ENCODE measurements at regions not wholly inside any gene's neighbourhood (a gene's known extent, or its start where the extent isn't known, plus 50 kb on each side); places are given as distances from the start of the nearest gene placed in this dataset.
"Not testable (repeated sequence)": the region's sequence is repeated elsewhere in the genome, so short reads cannot be mapped to it uniquely, and the experiment has no call there.

DNA sequence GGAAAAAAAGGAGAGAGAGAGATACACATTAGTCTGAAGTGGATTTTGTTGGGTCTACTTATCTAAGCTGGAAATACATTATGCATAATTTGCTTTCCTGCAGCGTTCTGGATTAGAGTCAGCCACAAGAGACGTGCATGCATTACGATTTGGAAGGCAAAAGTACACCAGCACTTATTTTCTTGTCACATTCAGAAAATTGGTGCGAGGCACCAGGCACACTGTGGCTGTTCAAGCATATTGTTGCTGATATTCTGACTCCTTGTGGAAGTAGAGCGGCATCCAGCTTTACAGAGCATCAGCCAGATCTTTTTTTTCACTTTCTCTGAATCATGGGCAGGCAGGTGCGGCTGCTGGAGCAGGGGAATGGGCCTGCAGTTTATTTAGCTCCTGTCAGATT lies 905.6 kb upstream of the SPRY2 start:
- Histone ChIP-seq H2AFZ (ENCODE audit: low read depth) (no peak overlapping the region), H3K27ac (no peak overlapping the region), H3K4me2 (no peak overlapping the region), H3K9ac (no peak overlapping the region), H3K4me1 (ENCODE audit: low read depth, poor library complexity, severe bottlenecking) (no peaks in the 10 kb centered on the region), H4K20me1 (ENCODE audit: insufficient read depth) (no peaks in the 10 kb centered on the region), H3K79me2 (ENCODE audit: insufficient read depth, low read depth) (no peaks in the 10 kb centered on the region), H3K4me3 (IDR thresholded peaks at IDR 0.05; ENCODE audit: insufficient read depth, low read depth, low read length) (no peak overlapping the region), H3K36me3 (ENCODE audit: insufficient read depth) (no peaks in the 10 kb centered on the region), H3K27me3 (ENCODE audit: insufficient read depth, low read depth) (no peaks in the 10 kb centered on the region)
- TF ChIP-seq, protein P1, sequence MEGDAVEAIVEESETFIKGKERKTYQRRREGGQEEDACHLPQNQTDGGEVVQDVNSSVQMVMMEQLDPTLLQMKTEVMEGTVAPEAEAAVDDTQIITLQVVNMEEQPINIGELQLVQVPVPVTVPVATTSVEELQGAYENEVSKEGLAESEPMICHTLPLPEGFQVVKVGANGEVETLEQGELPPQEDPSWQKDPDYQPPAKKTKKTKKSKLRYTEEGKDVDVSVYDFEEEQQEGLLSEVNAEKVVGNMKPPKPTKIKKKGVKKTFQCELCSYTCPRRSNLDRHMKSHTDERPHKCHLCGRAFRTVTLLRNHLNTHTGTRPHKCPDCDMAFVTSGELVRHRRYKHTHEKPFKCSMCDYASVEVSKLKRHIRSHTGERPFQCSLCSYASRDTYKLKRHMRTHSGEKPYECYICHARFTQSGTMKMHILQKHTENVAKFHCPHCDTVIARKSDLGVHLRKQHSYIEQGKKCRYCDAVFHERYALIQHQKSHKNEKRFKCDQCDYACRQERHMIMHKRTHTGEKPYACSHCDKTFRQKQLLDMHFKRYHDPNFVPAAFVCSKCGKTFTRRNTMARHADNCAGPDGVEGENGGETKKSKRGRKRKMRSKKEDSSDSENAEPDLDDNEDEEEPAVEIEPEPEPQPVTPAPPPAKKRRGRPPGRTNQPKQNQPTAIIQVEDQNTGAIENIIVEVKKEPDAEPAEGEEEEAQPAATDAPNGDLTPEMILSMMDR (conservative IDR thresholded peaks at IDR 0.05; ENCODE audit: low read depth, low read length): no peak

DNA sequence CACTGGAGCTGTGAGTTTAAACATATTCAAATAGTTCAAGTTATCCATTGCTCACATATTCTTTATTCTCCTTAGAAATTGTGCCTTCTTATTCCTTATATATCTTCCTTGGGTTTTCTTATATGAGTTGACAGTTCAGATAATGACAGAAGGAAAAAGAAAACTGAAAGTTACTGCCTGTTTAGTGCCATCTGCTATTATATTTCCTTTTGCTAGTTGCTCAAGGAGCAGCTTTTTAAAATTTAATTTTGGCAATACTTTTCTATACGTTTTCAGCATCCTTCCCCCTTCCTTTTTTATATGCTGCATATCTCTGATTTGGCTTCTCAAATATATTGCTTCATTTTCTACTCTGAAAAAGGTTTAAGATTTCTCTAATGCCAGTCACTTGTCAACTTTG lies 903.1 kb upstream of the SPRY2 start:
- TF ChIP-seq, protein P1 (conservative IDR thresholded peaks at IDR 0.05; ENCODE audit: low read depth, low read length): no peak
- Histone ChIP-seq H3K27me3 (ENCODE audit: insufficient read depth, low read depth) (no peaks in the 10 kb centered on the region), H3K4me1 (ENCODE audit: low read depth, poor library complexity, severe bottlenecking) (no peaks in the 10 kb centered on the region), H3K9ac (no peak overlapping the region), H3K27ac (no peak overlapping the region), H3K4me2 (no peak overlapping the region), H3K79me2 (ENCODE audit: insufficient read depth, low read depth) (no peaks in the 10 kb centered on the region), H4K20me1 (ENCODE audit: insufficient read depth) (no peaks in the 10 kb centered on the region), H3K4me3 (IDR thresholded peaks at IDR 0.05; ENCODE audit: insufficient read depth, low read depth, low read length) (no peak overlapping the region), H2AFZ (ENCODE audit: low read depth) (no peak overlapping the region), H3K36me3 (ENCODE audit: insufficient read depth) (no peaks in the 10 kb centered on the region)

DNA sequence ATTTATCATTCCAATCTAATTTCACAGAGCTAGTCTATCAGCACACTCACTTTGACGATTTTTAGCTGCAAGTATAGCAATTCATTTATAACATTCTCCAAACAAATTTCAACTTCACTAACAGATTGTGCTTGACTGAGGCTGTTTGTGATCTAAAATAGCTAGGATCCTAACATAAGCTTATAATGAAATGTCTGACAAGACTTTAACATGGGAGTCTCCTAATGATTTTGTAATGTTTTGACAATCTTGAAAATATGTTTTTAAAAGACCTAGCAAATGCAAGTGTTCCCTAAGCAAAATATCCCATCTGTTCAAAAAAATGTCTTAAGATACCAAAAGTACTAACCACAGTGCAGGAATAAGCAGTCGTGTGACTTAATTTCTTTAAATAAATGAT lies 889.5 kb upstream of the SPRY2 start:
- Histone ChIP-seq H4K20me1 (ENCODE audit: insufficient read depth) (no peaks in the 10 kb centered on the region), H3K4me3 (IDR thresholded peaks at IDR 0.05; ENCODE audit: insufficient read depth, low read depth, low read length) (no peak overlapping the region), H3K4me1 (ENCODE audit: low read depth, poor library complexity, severe bottlenecking) (no peaks in the 10 kb centered on the region), H2AFZ (ENCODE audit: low read depth) (no peak overlapping the region), H3K27me3 (ENCODE audit: insufficient read depth, low read depth) (no peaks in the 10 kb centered on the region), H3K4me2 (no peak overlapping the region), H3K9ac (no peak overlapping the region), H3K36me3 (ENCODE audit: insufficient read depth) (no peaks in the 10 kb centered on the region), H3K27ac (no peak overlapping the region), H3K79me2 (ENCODE audit: insufficient read depth, low read depth) (no peaks in the 10 kb centered on the region)
- TF ChIP-seq, protein P1 (conservative IDR thresholded peaks at IDR 0.05; ENCODE audit: low read depth, low read length): no peak

- not testable (repeated sequence) for H4K20me1 ChIP-seq (ENCODE audit: insufficient read depth); H3K4me2 ChIP-seq; H3K36me3 ChIP-seq (ENCODE audit: insufficient read depth); H3K4me1 ChIP-seq (ENCODE audit: low read depth, poor library complexity, severe bottlenecking); H3K79me2 ChIP-seq (ENCODE audit: insufficient read depth, low read depth); H3K4me3 ChIP-seq (IDR thresholded peaks at IDR 0.05; ENCODE audit: insufficient read depth, low read depth, low read length); H2AFZ ChIP-seq (ENCODE audit: low read depth); H3K27ac ChIP-seq; H3K9ac ChIP-seq; H3K27me3 ChIP-seq (ENCODE audit: insufficient read depth, low read depth)
These were observed 885.9 kb upstream of the SPRY2 start for GRCh38 chr13:81226830-81227229.

DNA sequence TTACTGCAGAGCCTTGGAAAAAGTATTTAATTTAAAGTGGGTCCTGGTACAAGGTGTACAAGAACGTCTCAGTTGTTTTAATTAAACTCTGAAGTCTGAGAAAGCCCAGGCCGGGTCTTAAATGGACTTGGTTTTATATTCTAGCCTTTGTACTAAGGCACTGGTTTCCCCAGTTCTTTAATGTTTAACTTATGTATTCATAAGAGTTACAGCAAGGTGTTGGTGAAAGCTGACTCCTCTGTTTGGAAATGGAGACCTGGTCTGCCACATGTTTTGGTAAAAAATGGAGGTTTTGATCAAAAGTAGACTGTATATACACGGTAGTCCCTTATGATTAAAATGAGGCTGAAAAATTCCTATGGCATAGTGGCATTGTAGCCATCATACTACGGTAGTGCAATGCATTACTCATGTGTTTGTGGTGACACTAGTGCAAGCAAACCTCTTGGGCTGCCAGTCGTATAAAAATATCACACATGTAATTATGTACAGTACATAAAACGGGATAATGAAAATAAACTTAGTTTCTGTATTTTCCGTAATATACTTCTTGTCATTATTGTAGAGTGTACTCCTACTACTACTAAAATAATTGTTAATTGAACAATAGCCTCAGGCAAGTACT lies 883.4 kb upstream of the SPRY2 start:
- Histone ChIP-seq H3K4me2 (no peak overlapping the region), H3K27me3 (ENCODE audit: insufficient read depth, low read depth) (no peaks in the 10 kb centered on the region), H3K4me1 (ENCODE audit: low read depth, poor library complexity, severe bottlenecking) (no peaks in the 10 kb centered on the region), H3K79me2 (ENCODE audit: insufficient read depth, low read depth) (no peaks in the 10 kb centered on the region), H3K36me3 (ENCODE audit: insufficient read depth) (no peaks in the 10 kb centered on the region), H2AFZ (ENCODE audit: low read depth) (no peak overlapping the region), H4K20me1 (ENCODE audit: insufficient read depth) (no peaks in the 10 kb centered on the region), H3K4me3 (IDR thresholded peaks at IDR 0.05; ENCODE audit: insufficient read depth, low read depth, low read length) (no peak overlapping the region), H3K9ac (no peak overlapping the region), H3K27ac (no peak overlapping the region)
- TF ChIP-seq, protein P1 (conservative IDR thresholded peaks at IDR 0.05; ENCODE audit: low read depth, low read length): no peak

Measured in KMS-11 (cell line).